IPS-11a (cell line): ENCODE measurements at regions not wholly inside any gene's neighbourhood (a gene's known extent, or its start where the extent isn't known, plus 50 kb on each side); places are given as distances from the start of the nearest gene placed in this dataset.

Source experiments
- H3K4me3 ChIP-seq: one replicate; pipeline ENCODE4 v1.5.1; 2013; ENCODE audit warnings: low read depth, low read length, control low read depth

DNA sequence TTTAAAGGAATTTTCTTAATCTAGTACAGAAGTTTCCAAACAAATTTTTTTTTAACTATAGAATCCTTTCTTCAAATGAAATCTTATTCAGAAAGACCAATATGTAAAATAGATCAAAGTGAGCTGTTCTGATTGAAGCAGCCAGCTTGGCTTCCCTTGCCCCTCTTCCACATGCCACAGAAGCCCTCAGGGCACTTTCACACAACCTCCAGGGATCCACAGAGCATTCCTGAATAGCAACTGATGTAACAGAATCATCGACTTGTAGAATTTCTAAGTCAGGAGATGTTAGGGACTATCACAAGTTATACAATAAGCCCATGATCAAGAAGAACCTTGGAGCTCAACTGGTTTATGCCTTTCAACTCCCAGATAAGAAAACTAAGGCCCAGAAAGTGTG lies 427.8 kb upstream of the C9orf72 start:
- H3K4me3 ChIP-seq: no peak overlapping the region

DNA sequence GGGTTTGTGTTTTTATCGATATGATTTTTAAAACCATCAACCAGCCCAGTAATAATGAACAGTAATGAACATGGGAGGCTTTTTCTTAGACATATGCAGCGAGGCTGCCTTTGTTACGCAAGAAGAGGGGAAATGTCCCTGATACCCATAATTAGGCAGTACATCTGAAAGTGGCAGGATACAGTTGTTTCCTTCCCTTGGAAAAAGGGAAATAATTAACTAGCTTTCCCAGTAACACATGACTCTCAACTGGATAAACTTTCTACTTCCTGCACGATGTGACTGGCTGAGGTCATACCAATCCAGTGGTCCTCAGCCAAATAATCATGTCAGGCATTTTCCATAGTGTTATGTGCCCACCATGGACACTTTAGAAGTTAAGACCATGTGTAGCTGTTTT lies 431.6 kb upstream of the C9orf72 start:
- no peak overlapping the region for H3K4me3 ChIP-seq

DNA sequence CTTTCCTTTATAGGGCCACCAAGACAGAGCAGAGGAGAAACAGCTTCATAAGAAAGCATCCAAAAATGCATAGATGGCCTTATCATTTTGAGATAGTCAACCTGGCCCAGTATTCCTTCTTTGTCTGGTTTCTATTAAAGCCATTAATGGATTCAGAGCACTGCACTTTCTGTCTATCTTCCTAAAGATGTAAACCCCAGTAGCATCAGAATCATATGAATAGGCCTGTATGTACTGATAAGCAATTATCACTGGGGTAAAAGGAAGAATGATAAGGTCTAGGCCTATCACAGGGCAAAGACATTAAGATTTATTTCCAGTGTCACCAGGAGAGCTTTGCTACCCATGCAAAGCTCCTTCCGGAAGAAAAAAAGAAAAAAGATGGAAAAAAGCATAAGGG lies 432.5 kb upstream of the C9orf72 start:
- H3K4me3 ChIP-seq: no peak overlapping the region

DNA sequence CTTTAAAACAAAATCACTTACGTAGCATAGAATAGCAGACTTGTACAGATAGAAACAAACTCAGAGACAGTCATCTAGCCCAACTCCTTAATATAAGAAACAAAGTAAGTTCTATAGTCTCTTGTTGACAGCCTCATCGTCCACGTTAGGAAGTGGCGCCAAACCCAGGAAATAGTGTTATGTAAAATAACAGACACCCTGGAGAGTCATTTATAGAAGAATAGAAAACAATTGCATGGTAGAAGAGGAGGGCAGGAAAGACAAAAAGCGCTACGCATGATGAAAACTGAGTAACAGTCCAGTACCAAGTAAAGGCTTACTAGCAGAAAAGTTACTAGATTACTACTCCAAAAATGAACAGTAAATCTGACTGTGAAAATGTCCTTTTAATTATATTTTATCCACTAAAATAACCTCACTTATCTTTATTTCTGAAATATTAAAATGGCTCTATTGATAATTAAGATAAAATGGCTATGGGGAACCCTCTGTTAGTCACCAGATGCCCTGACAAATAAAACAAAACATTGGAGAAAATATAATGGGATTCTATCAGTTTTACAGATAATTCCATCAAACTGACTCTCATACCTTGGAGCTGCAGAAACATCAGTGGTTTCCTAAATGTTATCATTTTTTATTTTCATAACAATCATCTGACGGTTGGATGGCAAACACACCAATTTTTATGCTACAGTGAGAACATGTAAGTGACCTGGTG lies 434.0 kb upstream of the C9orf72 start:
- H3K4me3 ChIP-seq: no peak overlapping the region

DNA sequence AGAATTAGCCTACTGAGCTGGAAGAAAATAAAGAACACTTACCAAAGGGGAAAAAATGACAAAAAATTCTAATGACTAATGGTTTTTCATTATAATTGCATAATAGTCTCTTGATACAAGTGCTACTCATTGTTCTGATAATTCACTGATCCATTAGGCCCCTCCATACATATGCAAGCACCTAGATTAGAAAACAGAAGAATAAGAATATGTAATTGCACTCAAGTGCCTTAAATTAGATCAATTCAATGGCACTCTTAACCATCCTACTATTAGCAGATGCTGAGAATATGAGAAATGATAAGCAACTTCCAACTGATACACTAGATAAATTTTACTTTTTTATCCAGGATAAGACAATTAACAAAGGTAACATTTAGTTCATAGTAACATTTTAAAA lies 440.9 kb upstream of the C9orf72 start:
- no peak overlapping the region for H3K4me3 ChIP-seq

DNA sequence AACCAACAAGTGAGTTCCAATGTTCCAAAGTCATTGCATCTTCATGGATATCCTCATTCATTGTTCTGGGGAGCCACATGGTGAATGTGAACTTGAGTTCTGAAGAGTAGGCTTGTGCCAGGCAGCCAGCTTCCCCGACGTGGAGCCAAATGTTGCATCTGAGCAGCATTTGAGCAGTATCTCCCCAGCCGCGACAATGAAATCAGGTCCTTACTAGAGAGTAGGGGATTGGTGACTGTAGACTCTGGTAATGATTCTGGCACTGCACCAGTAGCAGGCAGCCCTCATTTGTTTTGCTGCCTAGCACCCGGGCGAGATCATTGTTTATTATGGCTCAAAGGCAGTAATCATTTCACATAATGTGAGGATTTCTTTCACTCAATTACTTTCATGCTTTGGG lies 451.4 kb upstream of the C9orf72 start:
- no peak overlapping the region for H3K4me3 ChIP-seq

DNA sequence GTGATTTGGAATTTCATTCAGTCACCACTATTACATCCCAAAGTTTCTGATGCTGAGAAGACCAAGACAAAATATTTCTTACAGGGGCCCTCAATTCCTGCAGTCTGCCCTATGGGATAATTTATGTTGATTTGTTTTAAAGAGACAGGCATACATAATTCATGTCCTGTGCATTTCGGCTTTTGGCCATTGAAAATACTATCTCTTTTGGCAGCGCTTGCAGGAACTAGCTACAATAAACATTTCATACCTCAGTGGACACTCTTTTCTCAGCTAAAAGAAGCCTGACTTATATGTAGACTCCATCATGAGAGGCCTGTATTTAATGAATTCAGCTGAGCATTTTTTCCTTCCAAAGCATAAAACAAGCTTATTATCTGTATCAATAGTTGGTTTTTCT lies 451.9 kb upstream of the C9orf72 start:
- H3K4me3 ChIP-seq: no peak overlapping the region

DNA sequence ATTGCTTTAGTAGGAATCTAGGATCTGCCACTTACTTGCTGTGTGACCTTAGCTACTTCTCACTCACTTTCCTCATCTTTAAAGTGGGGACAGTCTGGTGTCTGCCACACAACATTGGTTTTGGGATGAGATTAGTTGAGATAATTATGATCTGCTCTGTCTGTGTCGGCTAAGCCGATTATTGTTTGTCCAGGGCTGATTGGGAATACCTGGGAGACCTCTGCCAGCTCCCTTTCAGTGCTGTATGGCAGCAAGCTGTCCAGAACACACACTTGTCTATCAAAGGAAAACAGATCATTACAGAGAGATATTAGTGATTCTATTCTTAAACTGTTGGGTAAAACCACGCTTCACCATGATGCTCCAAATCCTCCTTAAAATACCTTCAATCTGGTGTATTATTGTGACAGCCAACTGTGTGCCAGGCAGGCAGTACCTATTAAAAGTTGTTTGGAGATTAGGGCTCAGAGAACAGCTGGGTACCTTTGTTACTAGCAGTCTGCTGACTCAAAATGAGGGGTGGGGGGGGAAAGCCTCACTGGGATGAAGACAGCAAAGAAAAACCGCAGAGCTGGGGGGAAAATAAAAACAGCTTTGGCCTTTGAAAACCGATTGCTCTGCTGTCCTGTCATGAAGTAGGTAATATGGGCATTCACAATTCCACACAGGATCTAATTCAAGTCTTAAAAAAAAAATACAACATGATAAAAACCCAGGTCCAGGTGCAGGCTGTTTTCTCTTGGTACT lies 458.4 kb upstream of the C9orf72 start:
- H3K4me3 ChIP-seq: no peak overlapping the region

DNA sequence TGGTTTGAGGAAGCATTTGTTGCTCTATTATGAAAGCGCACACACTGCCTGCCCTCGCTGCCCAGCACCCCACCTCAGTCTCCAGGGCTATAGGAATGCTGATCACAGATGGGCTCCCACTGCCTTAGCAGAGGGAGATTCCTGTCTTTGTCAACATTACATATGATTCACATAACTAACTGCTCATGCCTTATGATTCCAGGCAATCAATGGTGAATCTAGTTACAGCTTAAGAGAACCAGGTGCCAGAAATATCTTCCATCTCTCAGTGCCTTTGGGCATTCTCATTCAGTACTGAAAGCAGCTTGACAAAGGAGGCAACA lies 458.9 kb upstream of the C9orf72 start:
- H3K4me3 ChIP-seq: no peak overlapping the region

DNA sequence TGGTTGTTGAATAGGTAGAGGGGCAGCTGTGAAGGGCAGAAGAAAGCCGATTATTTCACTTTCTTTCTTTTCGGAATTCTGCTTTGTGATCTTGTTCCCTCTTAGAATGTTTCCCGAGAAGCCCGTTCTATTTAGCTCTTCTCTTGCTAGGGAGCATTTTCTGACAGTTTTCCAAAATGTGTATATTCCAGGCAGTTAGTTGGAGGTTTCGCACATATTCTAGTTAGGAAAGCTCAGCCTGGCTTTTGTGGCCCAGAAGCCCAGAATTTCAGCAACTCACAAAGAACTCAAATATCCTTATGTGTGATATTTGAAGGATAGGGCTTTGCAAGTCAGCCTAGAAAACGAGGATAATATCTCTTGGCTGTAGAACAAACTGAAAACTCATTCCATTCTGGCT lies 461.0 kb upstream of the C9orf72 start:
- H3K4me3 ChIP-seq: no peak overlapping the region

DNA sequence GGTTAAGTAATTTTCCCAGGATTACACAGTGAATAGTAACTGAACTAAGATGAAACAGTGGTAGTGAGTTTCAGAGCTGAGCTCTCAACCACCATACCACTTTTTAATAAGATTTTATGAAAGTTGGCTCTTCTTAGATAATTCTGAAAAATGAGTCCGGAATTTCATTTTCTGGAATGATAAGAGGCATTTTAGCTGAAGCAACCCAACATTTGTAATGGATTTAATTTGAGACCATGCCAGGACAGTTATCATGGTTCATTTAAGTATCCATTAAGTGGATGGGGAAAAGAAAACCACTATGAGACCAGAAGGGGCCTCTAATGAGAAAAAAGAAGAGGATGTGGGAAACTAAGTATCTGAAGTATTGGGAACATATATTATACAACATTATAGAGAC lies 464.7 kb upstream of the C9orf72 start:
- no peak overlapping the region for H3K4me3 ChIP-seq

DNA sequence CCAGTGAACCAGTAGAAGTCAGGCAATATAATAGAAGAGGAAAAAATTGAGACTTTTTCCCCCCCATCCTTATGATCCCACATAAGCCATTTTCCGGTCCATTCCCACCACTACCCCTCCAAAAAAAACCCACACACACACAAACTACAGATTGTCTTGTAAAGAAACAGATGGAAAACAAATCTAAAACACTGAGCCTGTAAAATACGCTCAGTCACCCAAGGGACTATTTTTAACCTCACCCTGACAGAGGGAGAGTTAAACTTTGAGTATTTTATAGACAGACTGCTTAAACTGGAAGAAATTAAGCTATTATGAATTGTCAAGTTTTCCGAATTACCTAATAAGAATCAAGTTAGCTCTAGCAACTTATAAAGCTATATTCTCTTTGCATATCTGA lies 471.8 kb upstream of the C9orf72 start:
- no peak overlapping the region for H3K4me3 ChIP-seq

DNA sequence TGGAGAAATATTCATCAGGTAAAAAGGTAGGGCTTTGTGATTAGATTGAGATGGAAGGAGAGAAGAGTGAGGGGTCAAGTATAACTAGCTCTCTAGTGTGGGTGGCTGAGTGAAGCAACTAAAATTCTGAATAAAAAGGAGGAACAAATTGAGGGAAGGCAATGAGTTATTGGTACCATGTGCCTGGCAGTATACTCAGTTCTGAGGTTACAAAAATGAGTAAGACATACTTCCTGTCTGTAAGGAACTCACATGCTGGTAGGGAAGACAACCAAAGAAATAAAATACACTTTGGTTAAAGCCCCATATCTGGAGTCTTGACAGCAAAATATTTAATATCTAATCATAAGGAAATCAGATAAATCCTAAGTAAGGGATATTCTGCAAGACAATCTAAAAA lies 476.8 kb upstream of the C9orf72 start:
- H3K4me3 ChIP-seq: no peak overlapping the region

DNA sequence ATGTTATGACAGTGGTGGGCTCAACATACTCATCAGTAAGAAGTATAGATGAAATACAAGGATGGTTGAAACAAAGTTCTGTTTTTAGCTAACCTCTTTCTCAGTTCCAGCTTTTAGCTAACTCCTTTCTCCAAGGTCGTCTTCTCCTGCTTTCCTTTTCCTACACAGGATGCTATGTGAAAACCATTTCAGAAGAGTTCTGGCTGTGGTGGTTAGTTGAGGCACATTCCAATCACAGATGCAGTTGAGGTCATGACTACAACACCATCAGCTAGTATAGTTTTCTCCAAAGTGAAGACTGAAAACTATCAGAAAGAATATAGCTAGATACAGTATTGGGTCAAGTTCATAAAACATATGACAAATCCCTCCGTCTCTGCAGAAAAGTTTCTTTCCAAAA lies 477.7 kb upstream of the C9orf72 start:
- H3K4me3 ChIP-seq: no peak overlapping the region

DNA sequence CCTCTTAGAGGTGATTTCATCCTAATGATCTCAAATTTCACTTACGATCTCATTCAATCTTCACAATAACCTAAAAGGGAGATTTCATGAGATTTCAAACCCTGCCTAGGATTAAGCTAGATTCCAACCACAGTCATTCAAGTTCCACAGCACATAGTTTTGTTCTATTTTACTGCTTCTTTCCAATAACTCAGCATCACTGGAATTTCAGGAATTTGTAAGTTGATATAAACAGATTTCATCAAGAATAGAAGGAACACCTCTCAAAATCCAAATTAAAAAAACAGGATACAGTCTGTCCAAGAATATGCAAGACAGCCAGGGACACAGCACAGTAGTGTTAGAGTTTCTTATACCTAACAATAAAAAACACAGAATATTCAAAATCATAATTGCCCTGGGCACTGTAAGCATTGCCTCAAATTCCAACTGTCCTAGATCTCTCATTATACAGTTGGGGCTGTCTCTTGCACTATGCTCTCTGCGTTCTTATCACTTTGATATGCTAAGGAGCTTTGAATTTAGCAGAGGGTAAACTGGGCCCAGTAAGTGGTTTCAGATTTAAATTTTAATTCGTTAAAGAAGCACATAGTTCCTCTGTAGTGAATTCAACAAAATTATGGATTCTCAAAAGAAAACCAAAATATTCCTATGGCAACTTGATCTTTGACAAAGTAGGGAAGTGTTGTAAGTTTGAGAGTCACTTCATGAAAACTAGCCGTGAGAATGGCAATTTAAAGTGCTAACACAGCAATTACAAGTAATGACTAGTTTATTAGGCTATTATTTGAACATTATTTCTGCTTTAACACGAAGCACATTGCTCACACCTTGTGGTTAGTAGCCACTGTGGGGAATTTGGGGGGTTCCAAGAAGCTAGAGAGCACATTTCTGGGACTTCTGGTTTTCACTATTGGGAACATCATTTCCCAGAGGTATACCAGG lies 478.6 kb upstream of the C9orf72 start:
- no peak overlapping the region for H3K4me3 ChIP-seq

DNA sequence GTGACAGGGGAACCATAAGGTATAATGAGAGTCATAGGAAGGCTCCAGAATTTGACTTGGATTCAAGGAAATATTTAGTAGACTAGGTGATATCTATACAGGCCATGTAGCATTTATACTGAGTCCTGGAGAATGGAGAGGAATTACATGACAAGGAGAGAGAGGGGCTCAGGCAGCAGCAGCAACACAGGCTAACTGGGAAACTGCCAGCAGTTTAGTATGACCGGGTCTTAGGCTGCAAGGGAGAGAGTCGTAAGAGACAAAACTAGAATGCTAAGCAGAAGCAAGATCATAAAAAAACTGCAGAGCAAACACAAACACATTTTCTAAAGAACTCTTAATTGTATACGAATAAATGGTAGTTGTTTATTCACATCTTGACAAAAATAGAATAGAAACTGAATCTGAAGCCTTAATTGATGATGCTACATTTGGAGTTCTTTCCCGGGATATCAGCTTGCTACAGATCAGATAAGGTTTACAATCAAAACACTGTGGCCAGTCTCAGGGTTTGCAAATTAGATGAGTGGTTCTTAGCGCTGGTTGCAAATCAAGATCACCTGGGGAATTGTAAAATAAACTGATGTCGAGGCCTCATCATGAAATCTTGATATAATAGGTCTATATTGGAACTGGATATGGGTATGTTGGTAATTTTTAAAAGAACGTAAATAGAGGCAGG lies 480.0 kb upstream of the C9orf72 start:
- H3K4me3 ChIP-seq: no peak overlapping the region

DNA sequence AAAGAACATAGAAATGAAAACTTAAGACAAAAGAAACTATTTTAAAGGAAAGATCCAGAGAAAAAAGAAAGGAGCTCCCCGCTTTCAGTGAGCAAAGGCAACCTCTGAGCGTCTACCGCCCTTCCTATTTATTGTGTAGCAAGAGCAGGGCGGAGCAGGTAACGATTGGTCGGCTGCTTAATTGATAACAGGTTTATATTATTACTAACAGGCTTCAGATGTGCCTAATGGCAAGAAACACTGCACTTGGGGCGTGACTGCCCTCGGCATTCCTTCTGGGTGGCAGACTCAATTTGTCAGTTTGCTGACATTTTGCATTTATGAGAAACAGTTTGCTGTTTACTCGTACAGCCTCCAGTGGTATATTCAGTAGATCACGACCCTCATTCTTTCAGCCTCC lies 482.7 kb upstream of the C9orf72 start:
- no peak overlapping the region for H3K4me3 ChIP-seq

DNA sequence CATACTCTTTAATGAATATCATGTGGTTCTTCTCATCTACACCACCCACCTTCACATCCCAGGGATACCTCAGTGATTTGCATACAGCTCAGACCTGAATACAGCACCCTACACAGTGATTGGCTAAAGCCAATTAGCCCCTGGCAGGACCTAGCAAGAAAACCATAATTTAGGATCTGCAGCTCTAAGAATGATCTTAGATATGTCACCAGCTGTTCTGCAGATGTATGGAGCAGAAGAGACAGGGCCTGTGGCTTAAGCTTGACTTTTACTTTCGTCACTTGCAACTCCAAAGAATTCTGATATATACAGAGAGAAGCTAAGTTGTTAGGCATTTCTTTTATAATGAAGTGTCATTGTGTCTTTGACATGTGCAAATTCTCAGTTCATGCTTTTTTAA lies 483.2 kb upstream of the C9orf72 start:
- no peak overlapping the region for H3K4me3 ChIP-seq

DNA sequence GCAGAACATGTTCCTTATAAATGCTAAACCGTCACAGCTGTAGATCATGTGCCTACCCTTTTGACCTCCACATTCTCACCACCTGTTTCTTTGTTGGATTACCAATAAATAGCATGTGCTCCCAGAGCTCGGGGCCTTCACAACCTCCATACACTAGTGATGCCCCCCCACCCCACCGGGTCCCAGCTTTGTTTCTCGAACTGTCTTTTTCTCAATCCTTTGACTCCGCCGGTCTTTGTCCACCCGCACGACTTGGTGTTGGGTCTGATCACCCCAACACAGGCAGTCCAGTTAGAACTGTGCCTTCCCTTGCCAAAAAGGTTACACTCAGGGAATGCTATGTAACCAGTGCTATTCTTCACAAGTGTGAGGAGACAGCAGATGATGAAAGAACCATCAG lies 485.9 kb upstream of the C9orf72 start:
- no peak overlapping the region for H3K4me3 ChIP-seq

DNA sequence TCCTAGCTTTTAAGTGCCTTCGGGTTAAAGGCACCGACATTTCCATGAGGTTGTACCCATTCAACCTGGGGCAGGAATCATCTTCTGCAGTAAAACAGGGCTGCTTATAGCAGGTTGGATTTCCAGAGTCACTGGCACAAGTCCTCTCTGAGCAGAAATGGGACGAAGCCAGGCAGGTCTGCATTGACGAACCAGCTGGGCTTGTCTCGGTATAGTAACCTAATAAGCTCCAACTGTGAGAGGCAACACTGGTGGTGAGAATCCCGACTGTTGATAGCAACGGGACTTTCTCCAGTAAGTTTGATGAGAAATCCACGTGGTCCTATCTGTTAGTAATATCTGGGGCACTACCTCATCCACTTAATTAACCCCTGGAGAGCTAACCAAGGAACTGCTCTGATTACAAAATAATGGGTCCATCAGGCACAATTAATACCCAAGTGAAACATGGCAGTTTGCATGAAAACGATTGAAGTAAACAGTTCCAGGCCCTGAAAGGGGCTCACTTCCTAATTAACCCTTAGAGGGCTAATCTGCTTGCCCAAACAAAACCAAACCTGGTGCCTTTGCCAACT lies 491.0 kb upstream of the C9orf72 start:
- H3K4me3 ChIP-seq: no peak overlapping the region

DNA sequence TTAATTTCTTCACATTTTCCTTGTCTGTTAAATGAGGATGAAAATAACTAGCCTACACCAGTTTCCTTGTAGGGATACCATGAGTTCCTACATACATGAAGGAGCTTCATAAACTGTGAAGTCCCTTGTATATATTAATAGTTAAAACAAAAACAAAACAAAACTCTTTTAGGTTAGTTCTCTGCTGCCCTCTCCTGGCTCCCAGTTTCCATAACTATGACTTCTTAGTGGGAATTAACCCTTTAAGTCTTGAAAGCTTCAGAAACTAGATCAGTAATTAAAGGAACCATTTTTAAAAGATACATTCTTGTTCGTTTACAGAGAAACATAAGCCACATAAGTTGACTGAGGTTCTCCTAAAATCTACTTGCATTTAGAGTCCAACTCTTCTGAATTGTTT lies 500.0 kb upstream of the C9orf72 start:
- H3K4me3 ChIP-seq: no peak overlapping the region
